ENCODE measurements at regions not wholly inside any gene's neighbourhood (a gene's known extent, or its start where the extent isn't known, plus 50 kb on each side); places are given as distances from the start of the nearest gene placed in this dataset.
"Not testable (repeated sequence)": the region's sequence is repeated elsewhere in the genome, so short reads cannot be mapped to it uniquely, and the experiment has no call there.

DNA sequence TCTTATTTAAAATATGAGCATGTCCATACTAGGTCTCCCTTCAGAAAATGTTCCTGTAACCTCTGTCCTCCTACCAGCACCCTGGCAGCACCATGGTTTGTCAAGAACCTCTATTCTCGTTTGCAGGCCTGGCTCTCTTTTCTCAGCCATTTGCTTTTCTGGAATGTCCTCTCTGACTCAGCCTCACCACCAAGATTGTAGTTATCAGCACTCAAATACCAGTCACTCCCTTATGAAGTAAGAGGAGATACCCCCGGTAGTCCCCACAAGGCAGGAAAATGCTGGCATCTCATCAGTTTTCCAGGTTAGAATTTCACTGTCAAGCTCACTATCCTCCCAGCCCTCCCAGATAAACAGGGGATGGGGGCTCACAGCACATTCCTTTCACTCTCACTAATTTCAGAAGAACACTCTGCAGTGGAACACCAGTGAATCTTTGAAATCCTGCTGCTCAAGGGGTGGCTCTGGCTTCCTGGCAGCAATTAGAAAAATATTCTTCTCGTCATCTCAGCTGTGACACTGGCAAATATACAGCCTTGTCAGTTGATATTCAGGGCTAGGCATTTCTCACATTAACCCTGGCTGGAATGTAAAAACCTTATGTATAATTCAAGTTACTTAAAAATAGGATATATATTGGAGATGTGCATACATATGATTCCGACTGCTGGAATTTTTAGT, 129.2 kb downstream of the TBX18 start:
- DNase-seq: no peak

DNA sequence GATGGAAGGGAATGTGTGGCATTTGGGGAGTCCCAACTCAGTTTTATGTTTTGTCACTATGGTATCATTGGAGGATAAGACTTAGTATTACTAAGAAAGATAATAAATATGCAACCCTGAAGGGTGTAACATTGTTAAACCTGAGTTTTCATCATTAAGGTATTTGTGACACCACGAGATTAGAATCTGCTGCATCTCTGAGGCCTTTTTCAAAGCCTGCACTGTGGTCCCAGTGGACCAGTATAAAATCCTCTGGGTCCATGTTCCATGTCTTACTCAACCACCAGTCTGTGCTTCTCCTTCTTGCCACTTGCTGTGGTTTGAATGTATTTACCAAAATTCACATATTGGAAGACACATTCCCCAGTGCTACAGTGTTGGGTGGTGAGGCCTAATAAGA, 130.6 kb downstream of the TBX18 start:
- no peak for DNase-seq

DNA sequence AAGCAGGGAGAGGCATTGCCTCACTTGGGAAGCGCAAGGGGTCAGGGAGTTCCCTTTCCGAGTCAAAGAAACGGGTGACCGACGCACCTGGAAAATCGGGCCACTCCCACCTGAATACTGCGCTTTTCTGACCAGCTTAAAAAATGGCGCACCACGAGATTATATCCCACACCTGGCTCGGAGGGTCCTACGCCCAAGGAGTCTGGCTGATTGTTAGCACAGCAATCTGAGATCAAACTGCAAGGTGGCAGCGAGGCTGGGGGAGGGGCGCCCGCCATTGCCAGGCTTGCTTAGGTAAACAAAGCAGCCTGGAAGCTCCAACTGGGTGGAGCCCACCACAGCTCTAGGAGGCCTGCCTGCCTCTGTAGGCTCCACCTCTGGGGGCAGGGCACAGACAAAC, 137.9 kb downstream of the TBX18 start:
- peak; percentile 27 for DNase-seq

DNA sequence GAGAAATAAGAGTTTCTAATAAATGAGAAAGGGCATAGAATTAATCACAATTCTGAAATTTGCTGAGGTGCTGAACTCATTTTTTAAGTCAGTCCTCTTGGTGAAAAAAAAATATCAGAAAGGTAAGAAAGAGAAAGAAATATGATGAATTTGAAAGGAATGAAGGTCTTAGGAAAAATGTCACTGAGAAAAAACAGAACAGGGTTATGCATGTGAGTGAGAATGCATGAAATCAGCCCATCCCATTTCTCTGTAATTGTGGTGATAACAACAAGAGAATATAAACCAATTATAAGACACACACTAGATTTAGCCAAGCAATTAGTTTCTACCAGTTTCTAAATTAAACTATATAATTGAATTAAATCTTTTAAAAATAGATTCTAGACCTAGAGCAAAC, 138.9 kb downstream of the TBX18 start:
- DNase-seq: no peak

DNA sequence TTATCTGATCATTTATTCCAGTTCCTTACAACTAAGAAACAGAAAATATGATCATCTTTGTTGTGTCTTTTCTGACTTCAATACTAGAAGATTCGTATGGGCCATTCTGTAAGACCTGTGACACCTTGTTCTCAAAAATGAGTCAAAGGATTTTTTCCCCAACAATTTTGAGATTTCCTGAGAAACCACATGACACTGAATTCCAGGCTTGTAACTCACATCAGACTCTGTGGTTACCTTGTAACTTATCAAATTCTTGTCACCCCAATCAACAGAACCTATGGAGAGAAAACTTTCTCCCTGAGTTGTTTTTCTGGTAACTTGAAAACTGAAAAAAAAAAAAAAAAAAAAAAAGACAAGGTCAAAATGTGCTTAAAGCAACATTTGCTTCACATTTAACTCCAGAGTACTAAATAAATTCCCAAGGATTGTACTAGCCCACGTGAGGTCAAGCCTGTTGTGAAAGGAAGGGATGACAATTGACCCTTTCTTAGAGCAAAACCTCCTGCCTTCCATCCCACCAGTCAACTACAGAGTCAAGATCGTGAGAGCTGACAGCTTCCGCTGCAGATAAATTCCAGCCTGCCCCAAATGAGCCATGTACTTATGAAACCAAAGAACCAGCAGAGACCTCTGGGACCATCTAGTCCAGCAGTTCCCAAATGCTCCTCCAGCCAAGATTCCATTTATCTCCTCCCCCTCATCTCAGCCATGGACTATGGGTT, 140.3 kb downstream of the TBX18 start:
- no peak for DNase-seq

DNA sequence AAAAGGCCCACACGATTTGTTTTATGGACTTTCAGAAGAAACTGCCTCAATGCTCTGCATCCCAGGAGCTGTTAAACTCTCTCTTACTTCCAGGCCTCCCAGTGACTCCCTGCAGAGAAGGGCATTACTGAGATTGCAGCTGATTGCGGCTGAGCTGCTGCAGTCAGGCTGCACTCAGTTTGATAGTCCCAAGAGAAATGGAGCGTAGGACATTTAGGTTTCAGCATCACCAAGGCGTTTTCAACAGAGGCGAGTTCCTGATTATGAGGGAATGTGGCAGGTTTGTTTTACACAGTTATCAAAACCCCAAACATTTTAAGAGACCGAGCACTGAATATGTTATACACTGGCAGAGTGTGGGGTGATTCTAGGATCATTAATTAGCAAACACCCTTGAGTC, 145.6 kb downstream of the TBX18 start:
- no peak for DNase-seq

DNA sequence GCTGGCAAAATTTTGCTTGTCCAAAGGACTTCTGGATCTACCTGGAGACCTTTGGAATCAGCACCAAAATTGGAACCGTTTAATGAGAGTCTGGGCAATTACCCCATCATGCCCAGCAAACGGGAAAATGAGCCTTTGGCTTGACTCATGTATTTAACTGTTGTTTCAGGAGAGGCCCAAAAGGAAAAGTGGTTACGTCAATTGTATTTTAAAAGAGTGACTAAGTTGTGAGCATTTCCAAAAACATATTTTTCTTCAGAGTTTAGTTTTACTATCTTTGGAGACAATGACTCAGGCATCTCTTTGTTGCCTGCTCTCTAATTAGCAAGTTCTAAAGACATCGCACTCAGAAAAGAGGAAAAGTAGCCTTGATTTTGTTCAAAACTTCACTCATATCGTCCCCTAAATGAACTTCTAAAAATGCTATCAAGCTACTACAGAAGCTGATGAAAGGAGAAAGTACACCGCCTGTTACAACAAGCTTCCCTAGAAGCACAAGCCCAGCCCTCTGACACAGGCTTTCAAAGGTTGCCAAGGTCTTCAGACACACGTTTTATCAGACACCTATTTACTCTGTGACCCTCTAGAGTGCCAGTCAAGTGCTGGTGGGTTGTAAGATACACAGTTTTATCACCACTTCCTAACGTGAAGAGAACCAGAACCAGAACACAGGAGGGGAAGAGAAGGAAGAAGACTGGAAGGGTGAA, 146.2 kb downstream of the TBX18 start:
- peak; percentile 13 for DNase-seq

DNA sequence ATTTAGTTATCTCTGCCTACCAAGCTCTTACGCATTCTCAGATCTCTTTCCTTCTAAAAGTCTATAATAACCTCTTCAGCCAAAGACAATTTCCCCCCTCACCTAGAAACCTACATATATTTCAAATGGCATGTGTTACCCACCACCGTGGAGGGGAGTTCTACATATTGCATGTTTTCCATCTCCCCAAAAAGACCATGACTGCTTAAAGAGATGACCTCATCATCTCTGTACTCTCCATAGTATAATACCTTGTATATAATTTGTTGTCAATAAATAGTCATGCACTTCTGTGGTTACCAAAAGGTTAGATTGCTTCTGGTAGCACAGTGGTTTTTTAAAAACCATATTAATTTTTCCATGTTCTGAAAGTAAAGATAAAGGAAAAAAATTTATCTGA, 148.4 kb downstream of the TBX18 start:
- DNase-seq: no peak

DNA sequence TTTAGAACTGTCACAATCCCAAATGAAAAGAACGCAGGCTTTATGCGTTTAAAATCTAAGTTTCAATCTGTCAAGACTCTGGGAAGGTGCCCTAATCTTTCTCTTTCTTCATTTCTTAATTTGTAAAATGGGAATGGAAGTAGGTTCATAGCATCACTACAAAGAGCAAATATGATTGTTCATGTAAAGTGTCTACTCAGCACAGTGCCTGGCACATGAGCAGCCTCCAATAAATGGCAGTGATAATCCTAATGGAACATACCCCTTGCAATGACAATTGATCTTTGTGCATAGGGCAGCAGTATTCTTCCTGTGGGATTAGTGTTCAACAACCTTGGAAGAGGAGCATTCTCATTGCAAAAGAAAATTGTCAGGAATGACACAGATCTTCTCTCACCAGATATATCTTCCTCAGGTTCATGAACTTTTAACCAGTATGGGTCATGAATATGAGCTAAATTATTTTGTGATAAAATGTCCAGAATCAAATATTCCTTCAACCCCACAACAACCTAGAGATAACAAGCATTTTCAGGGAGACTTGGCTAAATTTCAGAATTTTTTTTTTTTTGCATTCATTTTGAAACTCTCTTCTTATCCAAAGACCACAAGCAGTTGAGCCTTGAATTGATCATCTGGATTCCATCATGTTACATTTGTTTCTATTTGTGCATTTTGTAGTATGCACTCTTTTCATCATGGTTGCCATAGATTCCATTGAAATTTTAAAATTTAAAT, 149.1 kb downstream of the TBX18 start:
- no peak for DNase-seq

DNA sequence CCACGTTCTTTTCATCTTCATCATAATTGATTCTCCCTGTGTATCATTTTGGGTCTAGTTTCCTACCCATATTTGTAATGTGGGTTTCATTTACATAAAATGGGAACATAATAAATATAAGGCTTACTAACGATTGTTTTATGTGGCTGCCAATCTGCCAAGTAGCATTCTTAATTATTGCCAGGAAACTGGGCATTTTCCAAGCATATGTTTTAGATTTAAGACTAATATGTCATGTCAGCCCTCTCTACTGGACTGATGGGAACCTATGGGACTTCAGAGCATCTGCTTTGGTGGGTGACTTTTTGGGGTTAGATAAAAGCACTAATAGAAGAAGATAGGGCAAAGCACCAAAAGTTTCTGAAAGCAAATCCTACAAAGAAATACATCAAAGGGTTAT, 157.5 kb downstream of the TBX18 start:
- DNase-seq: no peak

DNA sequence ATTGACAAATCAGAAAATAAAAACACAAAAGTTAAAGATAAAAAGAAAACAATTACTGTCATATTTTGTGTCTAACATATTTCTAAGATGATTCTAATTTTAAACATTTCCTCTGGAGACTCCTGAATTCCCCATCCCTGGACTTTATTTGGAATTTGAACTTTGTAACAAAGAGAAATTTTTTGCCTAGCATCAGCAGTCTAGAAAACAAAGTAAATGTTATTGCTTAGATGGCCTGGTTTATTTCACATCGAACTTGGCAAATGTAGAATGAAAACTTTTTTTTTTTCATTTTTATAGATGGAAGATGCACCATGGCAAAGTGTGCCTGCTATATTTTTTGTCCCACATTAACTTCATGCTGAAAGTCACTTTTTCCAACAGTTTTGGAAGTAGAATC, 159.1 kb downstream of the TBX18 start:
- no peak for DNase-seq

DNA sequence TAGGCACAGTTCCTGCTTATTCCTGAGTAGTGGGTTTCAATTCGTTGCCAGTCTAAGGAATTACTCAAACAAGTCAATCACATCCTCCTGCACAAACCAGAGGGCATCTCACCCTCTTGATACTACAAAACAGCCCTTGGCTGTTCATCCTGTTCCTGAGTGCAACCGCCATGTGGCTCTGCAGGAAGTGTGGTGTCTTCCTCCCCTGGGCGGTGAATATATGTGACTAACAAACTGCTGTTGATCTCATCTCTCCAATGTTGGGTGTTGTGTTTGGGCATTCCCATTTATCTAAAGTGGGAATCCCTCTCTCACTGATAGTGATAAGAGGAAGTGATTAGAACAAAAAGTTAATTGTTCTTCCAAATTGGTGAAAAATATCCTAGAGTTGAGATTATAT, 163.0 kb downstream of the TBX18 start:
- DNase-seq: no peak

DNA sequence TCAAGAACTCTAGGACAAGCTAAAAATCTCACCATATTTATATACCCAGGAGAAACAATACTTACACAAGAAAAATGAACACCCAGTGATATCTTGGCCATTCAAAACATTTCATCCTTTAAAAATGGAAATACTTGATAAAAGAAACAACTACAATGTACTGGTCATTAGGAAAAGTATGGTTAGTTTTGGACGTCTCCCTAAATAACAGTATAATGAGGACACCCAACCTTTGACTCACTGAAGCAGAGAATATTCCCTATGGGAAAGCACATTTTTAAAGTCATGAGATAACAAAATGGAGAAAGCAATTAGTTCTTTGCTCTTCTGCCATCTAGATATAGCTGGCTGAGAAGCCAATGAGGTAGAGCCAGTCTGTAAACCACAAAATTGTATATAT, 164.4 kb downstream of the TBX18 start:
- no peak for DNase-seq

DNA sequence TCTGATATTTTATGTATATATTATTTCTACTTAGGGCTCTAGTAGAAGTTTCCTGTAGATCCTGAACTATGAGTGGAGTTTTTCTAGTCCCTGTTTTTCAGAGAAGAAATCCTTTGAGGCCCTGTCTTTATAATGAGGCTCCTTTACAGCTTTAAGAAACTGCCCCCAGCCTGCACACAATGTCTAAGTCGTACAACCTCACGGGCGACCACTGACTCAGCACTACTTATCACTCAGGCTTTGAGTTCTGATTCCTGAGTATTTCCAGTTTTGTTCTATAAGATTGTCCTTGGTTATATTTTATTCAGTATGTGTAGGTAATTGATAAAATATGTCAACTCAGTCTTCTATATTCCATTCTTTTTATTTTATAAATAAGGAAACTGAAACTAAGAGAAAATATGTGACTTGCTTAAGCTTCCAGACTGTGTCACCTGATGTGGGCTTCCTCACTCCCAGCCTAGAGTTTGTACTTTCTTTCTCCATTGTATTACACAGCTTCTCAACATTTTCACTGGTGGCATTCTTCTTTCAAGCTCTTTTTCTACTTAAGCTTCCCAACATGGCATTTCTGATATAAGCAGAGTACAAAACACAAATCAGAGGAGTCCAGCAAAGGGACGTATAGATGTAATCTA, 167.0 kb downstream of the TBX18 start:
- no peak for DNase-seq

DNA sequence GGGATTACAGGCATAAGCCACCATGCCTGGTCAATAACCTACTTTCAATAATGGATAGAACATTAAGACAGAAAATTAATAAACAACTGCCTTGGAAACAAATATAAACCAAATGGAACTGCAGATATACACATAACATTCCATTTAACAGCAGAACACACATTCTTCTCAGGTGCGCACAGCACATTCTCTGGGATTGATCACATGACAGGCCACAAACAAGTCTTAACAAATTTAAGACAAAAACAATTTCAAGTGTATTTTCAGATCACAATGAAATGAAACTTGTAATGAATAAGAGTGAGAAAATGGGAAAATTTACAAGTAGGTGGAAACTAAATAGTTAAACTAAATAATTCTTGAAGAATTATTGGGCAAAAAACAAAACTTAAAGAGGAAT, 167.9 kb downstream of the TBX18 start:
- no peak for DNase-seq

DNA sequence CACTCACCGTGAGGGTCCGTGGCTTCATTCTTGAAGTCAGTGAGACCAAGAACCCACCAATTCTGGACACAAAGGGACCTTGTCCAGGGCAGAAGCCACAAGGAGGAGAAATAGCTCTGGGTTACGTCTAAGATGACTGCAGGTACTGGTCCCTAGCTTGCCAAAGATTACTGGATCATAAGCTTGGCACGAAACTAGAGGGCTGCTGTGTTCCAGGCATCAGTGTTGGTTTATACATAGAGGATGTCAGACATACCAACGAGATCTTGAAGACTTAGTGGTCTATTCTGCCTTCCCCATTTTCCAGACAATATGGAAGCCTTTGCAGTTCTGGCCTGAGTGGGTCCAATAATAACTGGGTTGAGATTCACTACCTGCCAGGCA, 175.7 kb downstream of the TBX18 start:
- no peak for DNase-seq

DNA sequence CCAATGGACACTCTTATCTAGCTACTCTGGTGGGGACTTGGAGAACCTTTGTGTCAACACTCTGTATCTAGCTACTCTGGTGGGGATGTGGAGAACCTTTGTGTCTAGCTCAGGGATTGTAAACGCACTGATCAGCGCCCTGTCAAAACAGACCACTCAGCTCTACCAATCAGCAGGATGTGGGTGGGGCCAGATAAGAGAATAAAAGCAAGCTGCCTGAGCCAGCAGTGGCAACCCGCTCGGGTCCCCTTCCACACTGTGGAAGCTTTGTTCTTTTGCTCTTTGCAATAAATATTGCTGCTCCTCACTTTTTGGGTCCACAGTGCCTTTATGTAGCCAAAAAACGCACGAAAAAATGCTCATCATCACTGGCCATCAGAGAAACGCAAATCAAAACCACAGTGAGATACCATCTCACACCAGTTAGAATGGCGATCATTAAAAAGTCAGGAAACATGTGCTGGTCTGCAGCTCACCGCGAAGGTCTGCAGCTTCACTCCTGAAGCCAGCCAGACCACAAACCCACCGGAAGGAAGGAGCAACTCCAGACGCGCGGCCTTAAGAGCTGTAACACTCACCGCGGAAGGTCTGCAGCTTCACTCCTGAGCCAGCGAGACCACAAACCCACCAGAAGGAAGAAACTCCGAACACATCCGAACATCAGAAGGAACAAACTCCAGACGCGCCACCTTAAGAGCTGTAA, 176.3 kb downstream of the TBX18 start:
- not testable (repeated sequence) for DNase-seq

DNA sequence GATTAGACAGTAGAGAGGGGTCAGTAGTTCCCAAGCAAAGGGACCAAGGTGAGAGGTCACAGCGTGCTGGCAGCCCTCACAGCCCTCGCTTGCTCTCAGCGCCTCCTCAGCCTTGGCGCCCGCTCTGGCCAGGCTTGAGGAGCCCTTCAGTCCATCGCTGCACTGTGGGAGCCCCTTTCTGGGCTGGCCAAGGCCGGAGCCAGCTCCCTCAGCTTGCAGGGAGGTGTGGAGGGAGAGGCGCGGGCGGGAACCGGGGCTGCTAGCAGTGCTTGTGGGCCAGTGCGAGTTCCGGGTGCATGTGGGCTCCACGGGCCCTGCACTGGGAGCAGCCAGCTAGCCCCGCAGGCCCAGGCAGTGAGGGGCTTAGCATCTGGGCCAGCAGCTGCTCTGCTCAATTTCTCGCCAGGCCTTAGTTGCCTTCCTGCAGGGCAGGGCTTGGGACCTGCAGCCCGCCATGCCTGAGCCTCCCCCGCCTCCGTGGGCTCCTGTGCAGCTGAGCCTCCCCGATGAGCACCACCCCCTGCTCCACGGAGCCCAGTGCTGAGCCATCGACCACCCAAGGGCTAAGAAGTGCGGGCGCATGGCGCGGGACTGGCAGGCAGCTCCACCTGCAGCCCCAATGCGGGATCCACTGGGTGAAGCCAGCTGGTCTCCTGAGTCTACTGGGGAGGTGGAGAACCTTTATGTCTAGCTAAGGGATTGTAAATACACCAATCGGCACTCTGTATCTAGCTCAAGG, 177.0 kb downstream of the TBX18 start:
- not testable (repeated sequence) for DNase-seq

DNA sequence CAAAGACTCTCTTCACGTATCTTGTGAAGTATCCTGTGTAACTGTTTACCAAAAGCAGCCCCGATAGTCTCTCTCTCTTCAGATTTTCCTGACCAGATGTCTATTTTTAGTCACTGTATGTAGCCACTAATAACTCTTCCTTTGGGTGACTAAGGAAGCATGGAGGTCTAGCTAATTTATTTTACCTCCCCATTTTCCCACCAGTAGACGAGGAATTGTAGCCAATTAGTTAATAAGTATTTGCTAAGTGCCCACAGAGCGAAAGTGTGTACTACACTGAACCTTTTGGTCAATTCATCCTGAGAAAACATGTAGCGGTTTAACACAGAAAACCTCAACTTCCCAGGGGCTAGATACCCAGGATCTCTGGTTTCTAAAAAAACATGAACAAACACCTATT, 180.6 kb downstream of the TBX18 start:
- no peak for DNase-seq

DNA sequence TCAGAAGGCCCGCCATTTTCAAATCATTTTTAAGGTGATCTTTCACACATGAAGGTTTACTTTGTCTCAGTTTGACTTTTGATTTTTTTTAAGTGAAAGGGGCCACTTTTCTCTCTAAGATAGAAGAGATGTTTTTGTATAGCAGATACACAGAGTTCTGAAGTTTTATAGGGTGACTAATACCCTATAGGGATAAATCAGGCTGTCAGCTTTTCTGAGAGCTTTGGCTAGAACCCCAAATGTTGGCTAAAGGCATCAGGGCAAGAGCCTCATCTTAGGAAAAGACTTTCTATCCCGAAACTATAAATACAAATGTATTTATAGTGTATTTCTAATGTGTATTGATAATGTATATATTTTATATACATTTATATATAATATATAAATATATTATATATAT, 181.4 kb downstream of the TBX18 start:
- DNase-seq: no peak

DNA sequence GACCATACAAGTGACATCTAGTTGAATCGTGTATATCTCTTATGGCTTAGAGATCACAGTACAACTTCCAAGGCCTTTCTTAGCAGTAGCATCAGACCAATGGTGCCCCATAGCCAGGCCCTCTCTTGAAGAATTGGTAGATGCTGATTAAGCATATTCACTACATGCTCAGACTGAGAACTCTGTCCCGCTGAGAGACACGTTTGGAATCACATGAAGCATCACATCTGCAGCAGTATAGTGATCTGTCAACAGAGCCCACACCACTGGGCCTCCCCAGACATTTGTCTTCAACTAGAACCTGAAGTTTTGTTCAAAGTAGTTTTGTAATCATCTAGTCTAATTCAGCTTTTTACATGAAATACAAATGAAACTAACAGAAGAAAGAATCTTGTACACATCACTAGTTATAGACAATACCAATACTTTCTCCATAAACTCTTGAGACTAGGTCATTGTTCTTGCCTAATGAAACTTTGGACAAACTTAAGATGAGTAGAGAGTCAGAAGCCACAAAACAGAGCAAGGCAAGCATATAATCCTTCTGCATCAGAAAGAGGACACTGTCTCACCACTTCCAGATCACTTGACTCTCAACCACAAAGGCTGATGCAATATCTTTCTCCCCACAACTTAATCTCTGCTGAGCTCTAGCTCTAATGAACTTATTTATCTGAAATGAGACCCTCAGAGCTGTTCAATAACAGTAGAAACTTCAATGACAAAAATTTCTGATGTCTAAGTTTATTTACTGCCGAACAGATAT, 182.7 kb downstream of the TBX18 start:
- no peak for DNase-seq

All from NCI-H2029 (cell line).